ENCODE measurements at regions not wholly inside any gene's neighbourhood (a gene's known extent, or its start where the extent isn't known, plus 50 kb on each side); places are given as distances from the start of the nearest gene placed in this dataset.

- TF ChIP-seq CTCF (IDR thresholded peaks at IDR 0.05) (no peak), ZFX (IDR thresholded peaks at IDR 0.05; ENCODE audit: borderline replicate concordance) (no peak)
- no peak overlapping the region for H3K27ac ChIP-seq
Observed at GRCh38 chr13:86655561-86655960, 856.3 kb upstream of the SLITRK6 start.

GRCh38 chr13:86660090-86660489 lies 860.9 kb upstream of the SLITRK6 start:
- TF ChIP-seq ZFX (IDR thresholded peaks at IDR 0.05; ENCODE audit: borderline replicate concordance) (no peak), CTCF (IDR thresholded peaks at IDR 0.05) (no peak)
- H3K27ac ChIP-seq = no peak overlapping the region

GRCh38 chr13:86665842-86666241 lies 866.6 kb upstream of the SLITRK6 start:
- no peak overlapping the region for H3K27ac ChIP-seq
- TF ChIP-seq ZFX (IDR thresholded peaks at IDR 0.05; ENCODE audit: borderline replicate concordance) = no peak

GRCh38 chr13:86673931-86674431 lies 874.8 kb upstream of the SLITRK6 start:
- no peak overlapping the region for H3K27ac ChIP-seq
- TF ChIP-seq ZFX (IDR thresholded peaks at IDR 0.05; ENCODE audit: borderline replicate concordance) (no peak), CTCF (IDR thresholded peaks at IDR 0.05) (no peak)

GRCh38 chr13:86681223-86681622 lies 882.0 kb upstream of the SLITRK6 start:
- no peak overlapping the region for H3K27ac ChIP-seq
- TF ChIP-seq CTCF (IDR thresholded peaks at IDR 0.05) = no peak
- TF ChIP-seq ZFX (IDR thresholded peaks at IDR 0.05; ENCODE audit: borderline replicate concordance) = no peak

GRCh38 chr13:86684402-86684801 lies 885.2 kb upstream of the SLITRK6 start:
- TF ChIP-seq CTCF (IDR thresholded peaks at IDR 0.05) = no peak
- no peak for TF ChIP-seq ZFX (IDR thresholded peaks at IDR 0.05; ENCODE audit: borderline replicate concordance)

GRCh38 chr13:86689911-86690310 lies 890.7 kb upstream of the SLITRK6 start:
- TF ChIP-seq ZFX (IDR thresholded peaks at IDR 0.05; ENCODE audit: borderline replicate concordance) = no peak
- TF ChIP-seq CTCF (IDR thresholded peaks at IDR 0.05) = no peak
- H3K27ac ChIP-seq = no peak overlapping the region

More at GRCh38 chr13:86684402-86684801, 885.2 kb upstream of the SLITRK6 start:
- H3K27ac ChIP-seq = no peak overlapping the region

- TF ChIP-seq ZFX (IDR thresholded peaks at IDR 0.05; ENCODE audit: borderline replicate concordance) = no peak
- no peak for TF ChIP-seq CTCF (IDR thresholded peaks at IDR 0.05)
- H3K27ac ChIP-seq = no peak overlapping the region
Observed at GRCh38 chr13:86692291-86692690, 893.1 kb upstream of the SLITRK6 start.

Measured in 22Rv1 (cell line).